ENCODE measurements at regions not wholly inside any gene's neighbourhood (a gene's known extent, or its start where the extent isn't known, plus 50 kb on each side); places are given as distances from the start of the nearest gene placed in this dataset.

- H3K4me3 ChIP-seq (ENCODE audit: low read depth, low read length): no peak overlapping the region
- peak; percentile 8 for DNase-seq (ENCODE audit: low read depth, low spot score)
- peak; percentile 24 for TF ChIP-seq CTCF (IDR thresholded peaks at IDR 0.05; ENCODE audit: low read depth, low read length)
- in situ Hi-C loops (cut with HindIII; ENCODE audit: low sequenced_read_pairs): no loop called here
These were observed 177.0 kb downstream of the TTLL2 start for GRCh38 chr6:167501831-167502385.

GRCh38 chr6:167502471-167502870 lies 177.6 kb downstream of the TTLL2 start:
- H3K4me3 ChIP-seq (ENCODE audit: low read depth, low read length): no peak overlapping the region
- no peak for DNase-seq (ENCODE audit: low read depth, low spot score)
- in situ Hi-C loops (cut with HindIII; ENCODE audit: low sequenced_read_pairs): no loop called here
- TF ChIP-seq CTCF (IDR thresholded peaks at IDR 0.05; ENCODE audit: low read depth, low read length): no peak

GRCh38 chr6:167504385-167504961 lies 179.6 kb downstream of the TTLL2 start:
- no peak for DNase-seq (ENCODE audit: low read depth, low spot score)
- TF ChIP-seq CTCF (IDR thresholded peaks at IDR 0.05; ENCODE audit: low read depth, low read length): no peak
- in situ Hi-C loops (cut with HindIII; ENCODE audit: low sequenced_read_pairs): no loop called here
- no peak overlapping the region for H3K4me3 ChIP-seq (ENCODE audit: low read depth, low read length)

- no peak for TF ChIP-seq CTCF (IDR thresholded peaks at IDR 0.05; ENCODE audit: low read depth, low read length)
- in situ Hi-C loops (cut with HindIII; ENCODE audit: low sequenced_read_pairs): no loop called here
- H3K4me3 ChIP-seq (ENCODE audit: low read depth, low read length): no peak overlapping the region
- DNase-seq (ENCODE audit: low read depth, low spot score): no peak
These were observed 180.3 kb downstream of the TTLL2 start for GRCh38 chr6:167505199-167505598.

GRCh38 chr6:167505782-167506181 lies 180.9 kb downstream of the TTLL2 start:
- in situ Hi-C loops (cut with HindIII; ENCODE audit: low sequenced_read_pairs): no loop called here
- H3K4me3 ChIP-seq (ENCODE audit: low read depth, low read length): no peak overlapping the region
- no peak for TF ChIP-seq CTCF (IDR thresholded peaks at IDR 0.05; ENCODE audit: low read depth, low read length)
- no peak for DNase-seq (ENCODE audit: low read depth, low spot score)

- TF ChIP-seq CTCF (IDR thresholded peaks at IDR 0.05; ENCODE audit: low read depth, low read length): no peak
- in situ Hi-C loops (cut with HindIII; ENCODE audit: low sequenced_read_pairs): no loop called here
- no peak overlapping the region for H3K4me3 ChIP-seq (ENCODE audit: low read depth, low read length)
- DNase-seq (ENCODE audit: low read depth, low spot score): no peak
These were observed 181.8 kb downstream of the TTLL2 start for GRCh38 chr6:167506443-167507301.
